Neural cell (in vitro differentiated cells): ENCODE measurements at regions not wholly inside any gene's neighbourhood (a gene's known extent, or its start where the extent isn't known, plus 50 kb on each side); places are given as distances from the start of the nearest gene placed in this dataset.

Experiments
- POLR2AphosphoS5 ChIP-seq: IDR thresholded peaks from 2 replicates; pipeline ENCODE4 v1.6.1; 2012
- SMC3 ChIP-seq: fragments of 450-650 bp; conservative IDR thresholded peaks from 2 replicates; pipeline ENCODE4 v1.6.1; 2014; ENCODE audit warnings: antibody characterized with exemption, mild to moderate bottlenecking, moderate library complexity; ENCODE audit not compliant: poor library complexity

DNA sequence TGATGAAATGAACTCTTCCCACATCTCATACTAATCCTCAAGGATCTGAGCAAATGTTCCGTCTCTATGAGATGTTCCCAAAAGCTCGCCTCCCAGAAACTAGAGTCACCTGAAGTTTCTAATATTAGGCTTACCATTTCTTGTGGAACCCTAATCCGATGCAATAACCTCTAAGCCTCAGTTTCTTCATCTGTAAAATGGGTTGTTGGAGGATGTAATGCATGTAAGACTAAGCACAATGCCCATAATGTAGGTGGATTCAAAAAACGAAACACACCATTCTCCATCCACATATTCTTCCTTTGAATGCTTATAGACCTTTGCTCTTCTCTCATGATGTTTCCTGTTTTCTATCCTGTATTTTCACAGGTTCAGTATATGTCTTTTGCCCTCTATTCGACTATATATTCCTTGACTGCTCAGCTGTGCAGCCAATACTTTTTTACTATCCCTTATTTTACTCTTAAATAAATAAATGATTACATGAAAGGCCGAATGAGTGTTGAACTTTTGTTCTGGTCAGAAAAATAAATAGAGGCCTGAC is 307.3 kb upstream of the G2E3 start:
- TF ChIP-seq POLR2AphosphoS5 (no peak), SMC3 (no peak)
